Prostate gland (tissue), 2 donors: ENCODE measurements at regions not wholly inside any gene's neighbourhood (a gene's known extent, or its start where the extent isn't known, plus 50 kb on each side); places are given as distances from the start of the nearest gene placed in this dataset.

ENCODE experiments used
- POLR2AphosphoS5 ChIP-seq: sonication (generic); formaldehyde crosslinking; IDR thresholded peaks from one replicate; pipeline ENCODE4 v1.6.1; 2017; ENCODE audit warnings: antibody characterized with exemption
- TF ChIP-seq, protein P1 (sequence below), 4 experiments: fragments of 200-600 bp in 2 of 4; fragments of 450-650 bp in 2 of 4; sonication (generic) in 2 of 4; IDR thresholded peaks; 1 replicate in 3 of 4; 2 replicates in 1 of 4; pipeline ENCODE4 v1.5.1; 2016 to 2019; ENCODE audit warnings: antibody characterized with exemption in 4 of 4, mild to moderate bottlenecking in 2 of 4, moderate library complexity in 2 of 4

DNA sequence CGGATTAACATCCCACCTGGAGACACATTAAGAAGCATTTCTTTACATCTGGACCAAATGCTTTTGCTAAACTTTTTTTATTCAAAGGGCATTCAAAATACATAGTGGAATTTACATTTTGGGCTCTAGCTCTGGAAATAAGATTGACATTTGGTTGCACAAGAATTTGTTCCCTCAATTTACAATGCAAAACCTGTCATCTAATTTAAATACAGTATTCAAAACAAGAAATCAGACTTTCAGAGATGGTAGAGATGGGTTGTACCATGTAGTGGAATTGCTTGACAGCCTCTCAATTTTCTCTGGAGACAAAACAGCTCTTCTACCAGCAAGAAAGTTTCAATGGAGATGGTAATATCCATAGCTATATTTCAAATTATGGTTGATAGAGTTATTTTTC, 275.8 kb downstream of the ATP23 start:
- TF ChIP-seq, protein P1, sequence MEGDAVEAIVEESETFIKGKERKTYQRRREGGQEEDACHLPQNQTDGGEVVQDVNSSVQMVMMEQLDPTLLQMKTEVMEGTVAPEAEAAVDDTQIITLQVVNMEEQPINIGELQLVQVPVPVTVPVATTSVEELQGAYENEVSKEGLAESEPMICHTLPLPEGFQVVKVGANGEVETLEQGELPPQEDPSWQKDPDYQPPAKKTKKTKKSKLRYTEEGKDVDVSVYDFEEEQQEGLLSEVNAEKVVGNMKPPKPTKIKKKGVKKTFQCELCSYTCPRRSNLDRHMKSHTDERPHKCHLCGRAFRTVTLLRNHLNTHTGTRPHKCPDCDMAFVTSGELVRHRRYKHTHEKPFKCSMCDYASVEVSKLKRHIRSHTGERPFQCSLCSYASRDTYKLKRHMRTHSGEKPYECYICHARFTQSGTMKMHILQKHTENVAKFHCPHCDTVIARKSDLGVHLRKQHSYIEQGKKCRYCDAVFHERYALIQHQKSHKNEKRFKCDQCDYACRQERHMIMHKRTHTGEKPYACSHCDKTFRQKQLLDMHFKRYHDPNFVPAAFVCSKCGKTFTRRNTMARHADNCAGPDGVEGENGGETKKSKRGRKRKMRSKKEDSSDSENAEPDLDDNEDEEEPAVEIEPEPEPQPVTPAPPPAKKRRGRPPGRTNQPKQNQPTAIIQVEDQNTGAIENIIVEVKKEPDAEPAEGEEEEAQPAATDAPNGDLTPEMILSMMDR (IDR thresholded peaks at IDR 0.05), result no peak
- TF ChIP-seq POLR2AphosphoS5, result no peak
